ACC112 (cell line): ENCODE measurements at regions not wholly inside any gene's neighbourhood (a gene's known extent, or its start where the extent isn't known, plus 50 kb on each side); places are given as distances from the start of the nearest gene placed in this dataset.
"Not testable (repeated sequence)": the region's sequence is repeated elsewhere in the genome, so short reads cannot be mapped to it uniquely, and the experiment has no call there.

Source experiments
- H2AFZ ChIP-seq: fragments of 200-600 bp; sonication (generic); one replicate; pipeline ENCODE4 v1.6.0; 2017; ENCODE audit warnings: antibody characterized with exemption, low read length; ENCODE audit not compliant: unreplicated experiment
- H3K27ac ChIP-seq: fragments of 200-600 bp; sonication (generic); 2 replicates; pipeline ENCODE4 v1.5.1; 2014; ENCODE audit warnings: low read depth, mild to moderate bottlenecking, antibody characterized with exemption, low read length, moderate library complexity
- H3K27me3 ChIP-seq: fragments of 200-600 bp; sonication (generic); 2 replicates; pipeline ENCODE4 v1.6.1; 2014; ENCODE audit warnings: mild to moderate bottlenecking, antibody characterized with exemption, low read length, moderate library complexity, mixed read lengths; ENCODE audit not compliant: insufficient read depth
- H3K36me3 ChIP-seq: fragments of 200-600 bp; sonication (generic); 2 replicates; pipeline ENCODE4 v1.6.1; 2016; ENCODE audit warnings: mild to moderate bottlenecking, antibody characterized with exemption, low read length, moderate library complexity, mixed read lengths; ENCODE audit not compliant: insufficient read depth
- H3K4me1 ChIP-seq: fragments of 200-600 bp; sonication (generic); one replicate; pipeline ENCODE4 v1.6.1; 2016; ENCODE audit warnings: low read length, mixed read lengths; ENCODE audit not compliant: insufficient read depth, unreplicated experiment, control insufficient read depth
- H3K4me3 ChIP-seq: fragments of 200-600 bp; sonication (generic); 2 replicates; pipeline ENCODE4 v1.5.1; 2014; ENCODE audit warnings: mild to moderate bottlenecking, low read depth, low read length
- H3K79me2 ChIP-seq: fragments of 200-600 bp; sonication (generic); one replicate; pipeline ENCODE4 v1.6.0; 2016; ENCODE audit warnings: low read length; ENCODE audit not compliant: control insufficient read depth, unreplicated experiment, insufficient read depth

- not testable (repeated sequence) for H3K36me3 ChIP-seq, H3K4me3 ChIP-seq, H2AFZ ChIP-seq, H3K27me3 ChIP-seq, H3K79me2 ChIP-seq, H3K27ac ChIP-seq
- H3K4me1 ChIP-seq, result peaks cover 20% of the 10 kb centered on the region
Measured at GRCh38 chr15:92827991-92828390, 72.1 kb upstream of the CHD2 start.

- peaks cover 25% of the 10 kb centered on the region for H3K4me1 ChIP-seq
- H3K27me3 ChIP-seq, result no peaks in the 10 kb centered on the region
- no peak overlapping the region for H2AFZ ChIP-seq
- no peaks in the 10 kb centered on the region for H3K36me3 ChIP-seq
- H3K79me2 ChIP-seq, result no peaks in the 10 kb centered on the region
- no peak overlapping the region for H3K27ac ChIP-seq
- no peak overlapping the region for H3K4me3 ChIP-seq
Measured at GRCh38 chr15:92829875-92830274, 70.2 kb upstream of the CHD2 start.

- no peaks in the 10 kb centered on the region for H3K79me2 ChIP-seq
- H3K36me3 ChIP-seq, result no peaks in the 10 kb centered on the region
- peak overlapping the region; percentile 42 for H3K4me3 ChIP-seq
- H3K27me3 ChIP-seq, result no peaks in the 10 kb centered on the region
- H3K27ac ChIP-seq, result peak overlapping the region; percentile 91
- peaks cover 25% of the 10 kb centered on the region for H3K4me1 ChIP-seq
- H2AFZ ChIP-seq, result peak overlapping the region; percentile 4
Measured at GRCh38 chr15:92831336-92831654, 68.8 kb upstream of the CHD2 start.

GRCh38 chr15:92831655-92832328, 68.3 kb upstream of the CHD2 start:
- peak overlapping the region; percentile 91 for H3K27ac ChIP-seq
- H3K4me3 ChIP-seq, result peak overlapping the region; percentile 42
- no peaks in the 10 kb centered on the region for H3K36me3 ChIP-seq
- H2AFZ ChIP-seq, result peak overlapping the region; percentile 4
- H3K79me2 ChIP-seq, result no peaks in the 10 kb centered on the region
- no peaks in the 10 kb centered on the region for H3K27me3 ChIP-seq
- peaks cover 25% of the 10 kb centered on the region for H3K4me1 ChIP-seq

GRCh38 chr15:92833106-92833433, 67.1 kb upstream of the CHD2 start:
- peaks cover 25% of the 10 kb centered on the region for H3K4me1 ChIP-seq
- peak overlapping the region; percentile 69 for H2AFZ ChIP-seq
- H3K27me3 ChIP-seq, result no peaks in the 10 kb centered on the region
- no peak overlapping the region for H3K4me3 ChIP-seq
- H3K36me3 ChIP-seq, result no peaks in the 10 kb centered on the region
- H3K27ac ChIP-seq, result peak overlapping the region; percentile 91; the same call in 1 of the 2 replicates
- H3K79me2 ChIP-seq, result no peaks in the 10 kb centered on the region

GRCh38 chr15:92833493-92834271, 66.4 kb upstream of the CHD2 start:
- peaks cover 25% of the 10 kb centered on the region for H3K4me1 ChIP-seq
- no peak overlapping the region for H3K27ac ChIP-seq
- H2AFZ ChIP-seq, result peak overlapping the region; percentile 69

GRCh38 chr15:92839696-92840095, 60.4 kb upstream of the CHD2 start:
- H2AFZ ChIP-seq, result no peak overlapping the region
- H3K79me2 ChIP-seq, result no peaks in the 10 kb centered on the region
- no peaks in the 10 kb centered on the region for H3K36me3 ChIP-seq
- no peak overlapping the region for H3K27ac ChIP-seq
- no peaks in the 10 kb centered on the region for H3K27me3 ChIP-seq
- no peak overlapping the region for H3K4me3 ChIP-seq
- no peaks in the 10 kb centered on the region for H3K4me1 ChIP-seq

More at GRCh38 chr15:92833493-92834271, 66.4 kb upstream of the CHD2 start:
- no peaks in the 10 kb centered on the region for H3K36me3 ChIP-seq
- no peak overlapping the region for H3K4me3 ChIP-seq
- no peaks in the 10 kb centered on the region for H3K79me2 ChIP-seq
- no peaks in the 10 kb centered on the region for H3K27me3 ChIP-seq

GRCh38 chr15:92840149-92840548, 60.0 kb upstream of the CHD2 start:
- Histone ChIP-seq H2AFZ (no peak overlapping the region), H3K79me2 (no peaks in the 10 kb centered on the region), H3K4me1 (peaks cover 4% of the 10 kb centered on the region), H3K27ac (no peak overlapping the region), H3K36me3 (no peaks in the 10 kb centered on the region), H3K4me3 (no peak overlapping the region), H3K27me3 (no peaks in the 10 kb centered on the region)

GRCh38 chr15:92843326-92843725, 56.8 kb upstream of the CHD2 start:
- no peak overlapping the region for H3K4me3 ChIP-seq
- H3K36me3 ChIP-seq, result no peaks in the 10 kb centered on the region
- H3K27ac ChIP-seq, result no peak overlapping the region
- H3K4me1 ChIP-seq, result peaks cover 8% of the 10 kb centered on the region
- H3K79me2 ChIP-seq, result no peaks in the 10 kb centered on the region
- no peak overlapping the region for H2AFZ ChIP-seq
- no peaks in the 10 kb centered on the region for H3K27me3 ChIP-seq

GRCh38 chr15:92843814-92844213, 56.3 kb upstream of the CHD2 start:
- Histone ChIP-seq H3K4me1 (peaks cover 8% of the 10 kb centered on the region), H3K36me3 (no peaks in the 10 kb centered on the region), H3K4me3 (no peak overlapping the region), H3K27ac (no peak overlapping the region), H3K79me2 (no peaks in the 10 kb centered on the region), H3K27me3 (no peaks in the 10 kb centered on the region), H2AFZ (no peak overlapping the region)

- Histone ChIP-seq H2AFZ (peak overlapping the region; percentile 92), H3K4me1 (peaks cover 8% of the 10 kb centered on the region), H3K79me2 (no peaks in the 10 kb centered on the region), H3K27ac (0 out of 2 replicates have a peak overlapping the region, but pooled peaks have one; percentile 1), H3K27me3 (no peaks in the 10 kb centered on the region), H3K36me3 (no peaks in the 10 kb centered on the region), H3K4me3 (peak overlapping the region; percentile 6)
Measured at GRCh38 chr15:92845126-92845508, 55.0 kb upstream of the CHD2 start.
